ENCODE measurements at regions not wholly inside any gene's neighbourhood (a gene's known extent, or its start where the extent isn't known, plus 50 kb on each side); places are given as distances from the start of the nearest gene placed in this dataset.

DNA sequence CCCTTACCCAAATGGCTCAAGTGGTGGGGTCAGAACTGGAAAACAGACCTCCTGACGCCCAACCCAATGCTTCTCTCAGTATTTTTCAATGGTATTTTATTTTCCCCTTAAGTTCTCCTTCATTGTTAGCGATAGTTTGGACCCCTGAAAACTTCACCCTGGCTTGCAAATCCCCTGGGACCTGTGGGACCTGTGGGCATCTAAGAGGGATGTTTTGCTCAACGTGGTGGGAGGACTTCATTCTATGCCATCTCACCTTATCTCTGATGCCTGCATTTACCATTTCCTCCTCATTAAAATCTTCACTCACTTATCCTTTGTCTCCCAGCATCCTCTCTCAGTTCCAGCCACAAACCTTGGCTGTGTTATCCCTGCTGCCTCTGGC is 59.4 kb upstream of the GZMB start:
- no peak overlapping the region for H3K4me3 ChIP-seq
- no peak overlapping the region for H3K27ac ChIP-seq (replicated peaks)
- TF ChIP-seq, protein P1, sequence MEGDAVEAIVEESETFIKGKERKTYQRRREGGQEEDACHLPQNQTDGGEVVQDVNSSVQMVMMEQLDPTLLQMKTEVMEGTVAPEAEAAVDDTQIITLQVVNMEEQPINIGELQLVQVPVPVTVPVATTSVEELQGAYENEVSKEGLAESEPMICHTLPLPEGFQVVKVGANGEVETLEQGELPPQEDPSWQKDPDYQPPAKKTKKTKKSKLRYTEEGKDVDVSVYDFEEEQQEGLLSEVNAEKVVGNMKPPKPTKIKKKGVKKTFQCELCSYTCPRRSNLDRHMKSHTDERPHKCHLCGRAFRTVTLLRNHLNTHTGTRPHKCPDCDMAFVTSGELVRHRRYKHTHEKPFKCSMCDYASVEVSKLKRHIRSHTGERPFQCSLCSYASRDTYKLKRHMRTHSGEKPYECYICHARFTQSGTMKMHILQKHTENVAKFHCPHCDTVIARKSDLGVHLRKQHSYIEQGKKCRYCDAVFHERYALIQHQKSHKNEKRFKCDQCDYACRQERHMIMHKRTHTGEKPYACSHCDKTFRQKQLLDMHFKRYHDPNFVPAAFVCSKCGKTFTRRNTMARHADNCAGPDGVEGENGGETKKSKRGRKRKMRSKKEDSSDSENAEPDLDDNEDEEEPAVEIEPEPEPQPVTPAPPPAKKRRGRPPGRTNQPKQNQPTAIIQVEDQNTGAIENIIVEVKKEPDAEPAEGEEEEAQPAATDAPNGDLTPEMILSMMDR (IDR thresholded peaks at IDR 0.05; ENCODE audit: borderline replicate concordance) = no peak
- H3K27me3 ChIP-seq (ENCODE audit: low read depth) = peaks cover 19% of the 10 kb centered on the region
- DNase-seq = no peak
- H3K4me1 ChIP-seq = peaks cover 7% of the 10 kb centered on the region
- H3K36me3 ChIP-seq = no peaks in the 10 kb centered on the region
- no peaks in the 10 kb centered on the region for H3K9me3 ChIP-seq (replicated peaks)
- intact Hi-C loops (cut with micrococcal nuclease) = no loop called here

DNA sequence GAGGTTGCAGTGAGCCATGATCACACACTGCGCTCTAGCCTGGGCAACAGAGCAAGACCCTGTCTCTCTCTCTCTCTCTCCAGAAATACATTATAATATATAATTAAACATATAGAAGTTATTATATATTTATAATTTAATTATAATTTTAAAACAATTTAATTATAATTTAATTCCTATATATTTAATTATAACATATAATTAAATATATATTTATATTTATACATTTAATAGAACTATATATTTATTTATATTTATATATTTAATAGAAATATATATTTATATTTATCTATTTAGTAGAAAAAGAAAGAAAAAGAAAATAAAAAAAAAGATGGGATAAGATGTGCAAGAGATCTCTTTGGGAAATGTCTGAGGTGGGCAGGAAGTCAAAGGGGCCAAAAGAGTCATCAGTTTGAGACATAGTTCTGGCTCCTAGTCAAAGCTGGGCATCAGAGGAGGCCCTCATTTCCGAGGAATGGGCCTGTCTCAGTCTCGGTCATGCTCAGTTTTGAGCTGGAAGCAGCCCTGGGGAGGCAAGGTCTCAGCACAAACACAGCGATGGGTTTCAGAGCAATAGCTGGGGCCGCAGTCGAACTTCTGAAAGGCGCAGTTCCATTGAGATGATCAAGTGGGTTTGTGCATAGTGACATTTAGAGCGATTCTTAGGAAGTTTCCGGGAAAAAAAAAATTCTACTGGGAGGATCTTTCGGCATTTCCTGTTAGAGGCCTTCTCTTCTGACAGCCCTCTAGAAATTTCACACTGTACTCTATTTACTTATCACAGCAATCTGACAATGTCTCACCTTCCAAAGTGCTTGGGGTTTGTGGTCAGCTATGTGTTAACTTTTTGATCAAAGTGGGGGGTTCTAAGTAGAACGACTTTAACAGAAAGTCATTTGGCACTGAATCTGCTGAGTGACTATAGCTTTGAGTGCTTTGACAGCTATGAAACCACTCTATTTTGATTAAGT is 58.7 kb upstream of the GZMB start:
- peaks cover 7% of the 10 kb centered on the region for H3K4me1 ChIP-seq
- no peaks in the 10 kb centered on the region for H3K36me3 ChIP-seq
- intact Hi-C loops (cut with micrococcal nuclease) = no loop called here
- no peak overlapping the region for H3K27ac ChIP-seq (replicated peaks)
- H3K4me3 ChIP-seq = no peak overlapping the region
- DNase-seq = no peak
- no peaks in the 10 kb centered on the region for H3K9me3 ChIP-seq (replicated peaks)
- TF ChIP-seq, protein P1 (IDR thresholded peaks at IDR 0.05; ENCODE audit: borderline replicate concordance) = no peak
- H3K27me3 ChIP-seq (ENCODE audit: low read depth) = peaks cover 19% of the 10 kb centered on the region

DNA sequence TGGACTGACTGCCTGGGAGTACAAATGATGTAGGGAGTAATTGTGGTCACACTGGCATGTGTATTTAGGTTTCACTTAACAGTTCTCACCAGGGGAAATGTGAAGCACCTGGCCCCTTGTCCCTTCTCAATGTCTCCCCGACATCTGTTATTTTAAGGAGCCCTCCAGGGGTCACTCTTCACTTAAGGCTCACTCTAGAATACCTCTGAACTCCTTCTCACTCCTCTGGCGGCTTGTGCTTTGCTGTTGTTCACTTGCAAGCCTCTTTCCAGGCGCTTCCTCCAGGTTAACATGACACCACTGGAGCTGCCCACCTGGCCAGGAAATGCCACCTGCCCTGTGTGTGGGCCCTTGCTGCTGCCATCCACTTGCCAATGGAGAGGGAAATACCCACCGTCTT is 56.5 kb upstream of the GZMB start:
- H3K36me3 ChIP-seq = no peaks in the 10 kb centered on the region
- intact Hi-C loops (cut with micrococcal nuclease) = no loop called here
- TF ChIP-seq, protein P1 (IDR thresholded peaks at IDR 0.05; ENCODE audit: borderline replicate concordance) = no peak
- no peak overlapping the region for H3K27ac ChIP-seq (replicated peaks)
- no peaks in the 10 kb centered on the region for H3K9me3 ChIP-seq (replicated peaks)
- peaks cover 27% of the 10 kb centered on the region for H3K27me3 ChIP-seq (ENCODE audit: low read depth)
- peaks cover 7% of the 10 kb centered on the region for H3K4me1 ChIP-seq
- no peak overlapping the region for H3K4me3 ChIP-seq
- DNase-seq = no peak

DNA sequence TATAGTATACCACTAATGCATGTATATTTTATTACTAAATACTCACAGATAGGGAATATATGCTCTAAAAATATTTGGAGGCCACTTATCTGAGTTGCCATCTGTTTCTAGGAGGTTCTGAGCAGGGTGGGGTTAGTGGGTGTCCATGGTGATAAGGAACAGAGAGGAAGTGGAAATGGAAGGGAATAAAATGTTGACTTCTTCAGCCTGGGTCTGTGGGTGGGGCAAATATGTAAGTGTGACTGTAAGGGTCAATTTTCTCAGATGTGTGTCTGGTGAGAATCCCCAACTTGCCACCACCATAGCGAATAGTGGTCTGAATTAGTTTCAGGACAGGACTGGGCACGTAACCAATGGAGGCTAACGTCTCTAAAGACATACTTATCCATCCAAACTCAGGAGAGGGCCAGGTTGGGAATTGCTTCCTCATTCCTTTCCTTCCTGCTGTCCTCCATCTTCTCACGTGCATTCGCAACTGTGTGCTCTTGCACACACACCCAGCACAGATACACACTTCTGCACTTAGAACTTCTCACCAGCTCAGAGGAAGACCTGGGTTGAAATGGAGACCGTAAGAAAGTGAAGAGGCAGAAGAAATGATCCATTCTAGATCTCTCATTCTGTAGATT is 54.2 kb upstream of the GZMB start:
- H3K36me3 ChIP-seq = no peaks in the 10 kb centered on the region

More for the DNA sequence above, 54.2 kb upstream of the GZMB start:
- peaks cover 27% of the 10 kb centered on the region for H3K27me3 ChIP-seq (ENCODE audit: low read depth)
- H3K4me1 ChIP-seq = no peaks in the 10 kb centered on the region
- no peak overlapping the region for H3K27ac ChIP-seq (replicated peaks)
- no peak for DNase-seq
- TF ChIP-seq, protein P1 (IDR thresholded peaks at IDR 0.05; ENCODE audit: borderline replicate concordance) = no peak
- intact Hi-C loops (cut with micrococcal nuclease) = no loop called here
- H3K9me3 ChIP-seq (replicated peaks) = no peaks in the 10 kb centered on the region
- H3K4me3 ChIP-seq = no peak overlapping the region
